Lung (tissue), 11 donors: ENCODE measurements at regions not wholly inside any gene's neighbourhood (a gene's known extent, or its start where the extent isn't known, plus 50 kb on each side); places are given as distances from the start of the nearest gene placed in this dataset.
A peak's percentile ranks its signal among the peaks of the same experiment; 100 is the strongest.

Source experiments
- ATAC-seq: fragments of 200-7000 bp; cut with Tn5 transposase; one replicate; pipeline ENCODE4 v1.9.1; 2020; ENCODE audit warnings: moderate number of reproducible peaks; ENCODE audit not compliant: insufficient read depth, low FRiP score
- DNase-seq, 3 donors: peaks; one replicate each; pipeline ENCODE4 v3.0.0-alpha.2; 2013 to 2017
- H3K27ac ChIP-seq, 2 donors: one replicate each; pipeline ENCODE4 v1.5.1; 2013; ENCODE audit warnings: mild to moderate bottlenecking in 2 of 2, moderate library complexity in 2 of 2, control low read depth in 1 of 2, inconsistent platforms in 1 of 2, low read depth in 1 of 2, low read length in 1 of 2
- H3K27me3 ChIP-seq, 3 donors: one replicate each; pipeline ENCODE4 v1.5.1; 2013; ENCODE audit warnings: low read length in 2 of 3; ENCODE audit not compliant: control insufficient read depth in 3 of 3, insufficient read depth in 3 of 3
- H3K36me3 ChIP-seq, 4 donors: one replicate each; pipeline ENCODE4 v1.5.1; 2013; ENCODE audit warnings: low read length in 4 of 4, mild to moderate bottlenecking in 1 of 4, moderate library complexity in 1 of 4; ENCODE audit not compliant: control insufficient read depth in 4 of 4, insufficient read depth in 4 of 4
- H3K4me1 ChIP-seq, 5 donors: one replicate each; pipeline ENCODE4 v1.5.1; 2013; ENCODE audit warnings: low read length in 5 of 5, mild to moderate bottlenecking in 2 of 5, moderate library complexity in 1 of 5; ENCODE audit not compliant: control insufficient read depth in 5 of 5, insufficient read depth in 5 of 5
- H3K4me3 ChIP-seq: one replicate; pipeline ENCODE4 v1.5.1; 2013; ENCODE audit warnings: mild to moderate bottlenecking, control low read depth, moderate library complexity
- H3K9ac ChIP-seq, 2 donors: one replicate each; pipeline ENCODE4 v1.5.1; 2013; ENCODE audit warnings: low read length in 2 of 2, control low read depth in 1 of 2; ENCODE audit not compliant: insufficient read depth in 1 of 2
- H3K9me3 ChIP-seq, 4 donors: one replicate each; pipeline ENCODE4 v1.5.1; 2013; ENCODE audit warnings: low read length in 3 of 4, mild to moderate bottlenecking in 1 of 4, moderate library complexity in 1 of 4; ENCODE audit not compliant: control insufficient read depth in 4 of 4, insufficient read depth in 3 of 4
- WGBS, 2 donors: extraction: QIAGEN DNeasy Blood & Tissue Kit; methylation state at CpG; one replicate each; pipeline ENCODE4 v1.1.7; 2013; 5-methylcytosine and 5-hydroxymethylcytosine counted together
- TF ChIP-seq, protein P1 (sequence below): IDR thresholded peaks from 2 replicates; pipeline ENCODE4 v1.5.1; 2012; ENCODE audit warnings: mild to moderate bottlenecking; ENCODE audit errors: control extremely low read depth, extremely low read depth
- donor health status: control.
- donor health status: control.
- donor health status: Bipolar disorder and iron deficiency.
- donor health status: healthy.
- donor health status: DM: yes; HTN: yes; CAD: no.

- no peak for ATAC-seq
Measured at GRCh38 chr6:168207421-168208175, 112.0 kb downstream of the DACT2 start.

DNA sequence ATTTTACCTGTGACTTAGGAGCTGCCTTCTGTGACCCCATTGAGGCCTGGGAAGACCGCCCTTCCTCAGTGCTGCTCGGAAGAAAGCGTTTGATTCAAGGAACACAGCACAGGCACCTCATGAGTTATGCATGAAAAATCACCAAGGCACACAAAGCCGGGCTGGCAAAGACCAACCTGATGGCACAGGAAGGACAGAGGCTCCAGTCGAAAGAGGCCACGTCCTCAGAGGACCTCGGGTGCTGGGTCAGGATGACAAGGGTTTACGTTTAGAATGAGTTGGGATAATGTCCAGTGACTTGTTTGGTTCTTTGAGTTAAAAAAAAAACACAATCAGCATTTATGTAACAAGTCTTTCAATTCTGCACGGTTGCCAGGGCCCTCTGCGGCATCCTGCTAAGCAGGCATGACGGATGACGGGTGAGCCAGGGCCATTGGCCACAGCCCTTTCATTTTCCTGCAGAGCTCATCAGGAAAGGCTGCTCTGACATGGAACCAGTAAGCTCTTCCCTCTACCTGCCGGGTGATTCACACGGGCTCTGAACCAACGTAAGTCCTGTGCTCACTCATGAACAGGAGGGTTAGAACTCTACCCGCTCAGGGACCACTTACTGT is 112.8 kb downstream of the DACT2 start:
- TF ChIP-seq, protein P1, sequence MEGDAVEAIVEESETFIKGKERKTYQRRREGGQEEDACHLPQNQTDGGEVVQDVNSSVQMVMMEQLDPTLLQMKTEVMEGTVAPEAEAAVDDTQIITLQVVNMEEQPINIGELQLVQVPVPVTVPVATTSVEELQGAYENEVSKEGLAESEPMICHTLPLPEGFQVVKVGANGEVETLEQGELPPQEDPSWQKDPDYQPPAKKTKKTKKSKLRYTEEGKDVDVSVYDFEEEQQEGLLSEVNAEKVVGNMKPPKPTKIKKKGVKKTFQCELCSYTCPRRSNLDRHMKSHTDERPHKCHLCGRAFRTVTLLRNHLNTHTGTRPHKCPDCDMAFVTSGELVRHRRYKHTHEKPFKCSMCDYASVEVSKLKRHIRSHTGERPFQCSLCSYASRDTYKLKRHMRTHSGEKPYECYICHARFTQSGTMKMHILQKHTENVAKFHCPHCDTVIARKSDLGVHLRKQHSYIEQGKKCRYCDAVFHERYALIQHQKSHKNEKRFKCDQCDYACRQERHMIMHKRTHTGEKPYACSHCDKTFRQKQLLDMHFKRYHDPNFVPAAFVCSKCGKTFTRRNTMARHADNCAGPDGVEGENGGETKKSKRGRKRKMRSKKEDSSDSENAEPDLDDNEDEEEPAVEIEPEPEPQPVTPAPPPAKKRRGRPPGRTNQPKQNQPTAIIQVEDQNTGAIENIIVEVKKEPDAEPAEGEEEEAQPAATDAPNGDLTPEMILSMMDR, result no peak
- ATAC-seq (no peak), DNase-seq (peak in 2 of 3 donors; percentile 9 to 42)
- no peak overlapping the region for H3K27ac ChIP-seq
- H3K9me3 ChIP-seq, result no peaks in the 10 kb centered on the region
- H3K9ac ChIP-seq, result no peak overlapping the region
- H3K36me3 ChIP-seq, result no peaks in the 10 kb centered on the region
- H3K4me3 ChIP-seq, result no peak overlapping the region
- whole genome bisulfite sequencing, 2 donors, result 80 to 81% methylated on average over 16 of the region's 16 CpGs
- no peaks in the 10 kb centered on the region for H3K27me3 ChIP-seq
- peaks cover 0 to 8% (median 0%) of the 10 kb centered on the region in 5 donors for H3K4me1 ChIP-seq

More at GRCh38 chr6:168207421-168208175, 112.0 kb downstream of the DACT2 start:
- 82 to 92% methylated on average over 22 of the region's 22 CpGs for WGBS, 2 donors
- H3K27ac ChIP-seq, result no peak overlapping the region
- H3K4me1 ChIP-seq, result peaks cover 0 to 8% (median 0%) of the 10 kb centered on the region in 5 donors
- no peak overlapping the region for H3K9ac ChIP-seq
- TF ChIP-seq, protein P1, result no peak
- DNase-seq, result no peak
- no peaks in the 10 kb centered on the region for H3K9me3 ChIP-seq
- no peaks in the 10 kb centered on the region for H3K36me3 ChIP-seq
- H3K4me3 ChIP-seq, result no peak overlapping the region
- H3K27me3 ChIP-seq, result no peaks in the 10 kb centered on the region

DNA sequence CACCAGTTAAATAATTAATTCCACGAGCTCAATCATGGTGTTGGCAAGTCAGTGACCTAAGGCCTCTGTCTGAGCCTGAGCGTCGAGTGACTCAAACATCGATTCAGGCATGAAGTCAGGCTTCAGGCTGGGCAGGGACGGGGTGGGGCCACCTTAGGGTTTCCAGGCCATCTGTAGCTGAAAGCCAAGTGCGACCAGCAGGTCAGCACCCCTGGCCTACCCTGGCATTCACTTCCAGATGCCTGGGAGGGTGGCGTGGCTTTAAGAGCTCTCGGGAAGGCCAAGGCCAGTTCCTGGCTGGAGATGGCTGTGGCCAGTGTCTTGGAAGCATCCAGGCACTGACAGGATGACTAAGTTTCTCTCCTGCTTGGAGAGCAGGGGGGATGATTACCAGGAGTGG is 113.4 kb downstream of the DACT2 start:
- H3K9me3 ChIP-seq, result no peaks in the 10 kb centered on the region
- 91 to 98% methylated on average over 8 of the region's 8 CpGs for WGBS, 2 donors
- H3K36me3 ChIP-seq, result no peaks in the 10 kb centered on the region
- DNase-seq (peak in 1 of 3 donors; percentile 10), ATAC-seq (no peak)
- TF ChIP-seq, protein P1, result no peak
- no peak overlapping the region for H3K27ac ChIP-seq
- peaks cover 0 to 8% (median 0%) of the 10 kb centered on the region in 5 donors for H3K4me1 ChIP-seq
- H3K4me3 ChIP-seq, result no peak overlapping the region
- H3K27me3 ChIP-seq, result no peaks in the 10 kb centered on the region
- no peak overlapping the region for H3K9ac ChIP-seq
